HG03159 (cell line): ENCODE measurements at regions not wholly inside any gene's neighbourhood (a gene's known extent, or its start where the extent isn't known, plus 50 kb on each side); places are given as distances from the start of the nearest gene placed in this dataset.

Source experiments
- ATAC-seq: cut with Tn5 transposase; IDR thresholded peaks from one replicate; pipeline ENCODE4 v1.9.1; 2021; ENCODE audit warnings: mild to moderate bottlenecking, moderate library complexity; ENCODE audit not compliant: unreplicated experiment

- no peak for ATAC-seq
Measured at GRCh38 chr18:76553715-76554546, 58.9 kb upstream of the ZNF516 start.

GRCh38 chr18:76548541-76548940 is 53.5 kb upstream of the ZNF516 start:
- ATAC-seq, result no peak

- no peak for ATAC-seq
Measured at GRCh38 chr18:76547296-76547695, 52.3 kb upstream of the ZNF516 start.

- no peak for ATAC-seq
Measured at GRCh38 chr18:76546436-76546835, 51.4 kb upstream of the ZNF516 start.

GRCh38 chr18:76546088-76546435 is 51.0 kb upstream of the ZNF516 start:
- ATAC-seq, result no peak

GRCh38 chr18:76545433-76546087 is 50.5 kb upstream of the ZNF516 start:
- no peak for ATAC-seq

- no peak for ATAC-seq
Measured at GRCh38 chr18:76544511-76545345, 49.7 kb upstream of the ZNF516 start.
